Ishikawa (cell line): ENCODE measurements at regions not wholly inside any gene's neighbourhood (a gene's known extent, or its start where the extent isn't known, plus 50 kb on each side); places are given as distances from the start of the nearest gene placed in this dataset.

Source experiments
- CEBPB ChIP-seq: IDR thresholded peaks from 2 replicates; pipeline ENCODE4 v1.6.1; 2012
- CREB1 ChIP-seq: IDR thresholded peaks from 2 replicates; pipeline ENCODE4 v1.6.1; 2012; ENCODE audit warnings: low read depth
- EGR1 ChIP-seq: IDR thresholded peaks from 2 replicates; pipeline ENCODE4 v1.6.1; 2012
- EP300 ChIP-seq: IDR thresholded peaks from 2 replicates; pipeline ENCODE4 v1.6.1; 2012; ENCODE audit warnings: borderline replicate concordance
- FOXM1 ChIP-seq: IDR thresholded peaks from 2 replicates; pipeline ENCODE4 v1.6.1; 2012; ENCODE audit warnings: low read depth, borderline replicate concordance
- MAX ChIP-seq: IDR thresholded peaks from 2 replicates; pipeline ENCODE4 v1.6.1; 2012
- RAD21 ChIP-seq: IDR thresholded peaks from 2 replicates; pipeline ENCODE4 v1.6.1; 2012; ENCODE audit warnings: low read depth
- REST ChIP-seq: IDR thresholded peaks from 2 replicates; pipeline ENCODE4 v1.6.1; 2012; ENCODE audit warnings: low read depth, mild to moderate bottlenecking
- TAF1 ChIP-seq: IDR thresholded peaks from 2 replicates; pipeline ENCODE4 v1.6.1; 2012; ENCODE audit warnings: low read depth, mild to moderate bottlenecking
- TCF12 ChIP-seq: IDR thresholded peaks from 2 replicates; pipeline ENCODE4 v1.6.1; 2012; ENCODE audit warnings: low read depth
- TEAD4 ChIP-seq: IDR thresholded peaks from 2 replicates; pipeline ENCODE4 v1.6.1; 2012
- USF1 ChIP-seq: IDR thresholded peaks from 2 replicates; pipeline ENCODE4 v1.6.1; 2012
- YY1 ChIP-seq: IDR thresholded peaks from 2 replicates; pipeline ENCODE4 v1.6.1; 2012; ENCODE audit warnings: low read depth

DNA sequence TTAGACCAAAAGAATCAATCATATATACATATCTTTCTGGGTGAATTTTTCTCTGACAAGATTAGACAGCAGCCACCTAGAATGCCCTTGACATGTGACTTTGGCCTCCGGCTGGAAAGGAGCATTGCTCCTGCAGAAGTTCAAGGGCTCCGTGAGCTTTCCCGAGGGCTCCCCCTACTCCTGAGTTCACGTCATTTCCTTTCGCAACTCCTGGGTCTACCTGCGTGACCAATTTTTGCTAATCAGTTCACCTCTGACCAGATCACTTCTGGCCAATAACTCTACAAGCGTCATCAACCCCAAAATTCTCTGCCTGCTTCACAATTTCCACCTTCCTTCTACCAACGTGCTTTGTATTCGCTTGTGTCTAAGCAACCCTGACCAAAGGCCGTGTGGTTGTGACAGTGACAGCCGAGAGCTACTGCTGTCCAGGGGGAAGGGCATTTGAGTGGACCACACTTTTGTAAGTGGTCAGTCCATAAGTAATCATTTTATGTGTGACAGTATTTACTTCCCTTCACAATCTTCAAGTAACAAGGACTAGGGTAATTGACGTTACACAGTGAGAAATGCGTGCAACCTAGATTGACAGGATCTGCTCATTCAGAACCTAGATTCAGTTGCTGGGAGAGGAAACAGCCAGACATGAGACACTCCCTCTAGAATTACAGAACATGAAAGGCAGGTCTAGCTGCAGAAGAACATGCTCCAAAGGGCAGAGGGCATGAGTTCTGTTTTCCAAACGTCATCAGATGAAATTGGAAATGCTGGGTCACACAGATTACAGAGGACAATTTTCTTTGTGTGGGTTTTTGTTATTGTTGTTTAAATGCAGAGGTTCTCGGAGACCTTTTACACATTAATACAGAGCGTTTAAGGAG, 145.9 kb upstream of the SPACA7 start:
- TF ChIP-seq EGR1: no peak
- no peak for TF ChIP-seq MAX
- no peak for TF ChIP-seq EP300
- no peak for TF ChIP-seq USF1
- TF ChIP-seq CEBPB: no peak
- no peak for TF ChIP-seq RAD21
- no peak for TF ChIP-seq CREB1
- no peak for TF ChIP-seq TEAD4
- no peak for TF ChIP-seq REST
- TF ChIP-seq TCF12: no peak
- TF ChIP-seq FOXM1: no peak
- no peak for TF ChIP-seq YY1
- TF ChIP-seq TAF1: no peak
